Adipocyte (in vitro differentiated cells): ENCODE measurements at regions not wholly inside any gene's neighbourhood (a gene's known extent, or its start where the extent isn't known, plus 50 kb on each side); places are given as distances from the start of the nearest gene placed in this dataset.
"Not testable (repeated sequence)": the region's sequence is repeated elsewhere in the genome, so short reads cannot be mapped to it uniquely, and the experiment has no call there.

Source experiments
- DNase-seq: peaks from one replicate; pipeline ENCODE4 v3.0.0-alpha.2; 2015; ENCODE audit warnings: low read depth
- H3K27me3 ChIP-seq: replicated peaks from 2 replicates; pipeline ENCODE4 v1.7.0; 2013; ENCODE audit warnings: mild to moderate bottlenecking, low read length, moderate library complexity; ENCODE audit not compliant: control insufficient read depth, insufficient read depth
- H3K36me3 ChIP-seq: 2 replicates; pipeline ENCODE4 v1.7.0; 2013; ENCODE audit warnings: low read length, mild to moderate bottlenecking, moderate library complexity; ENCODE audit not compliant: control insufficient read depth, insufficient read depth, severe bottlenecking
- H3K4me1 ChIP-seq: 2 replicates; pipeline ENCODE4 v1.7.0; 2013; ENCODE audit warnings: mild to moderate bottlenecking, low read length, moderate library complexity; ENCODE audit not compliant: control insufficient read depth, insufficient read depth
- H3K4me3 ChIP-seq: 2 replicates; pipeline ENCODE4 v1.7.0; 2013; ENCODE audit warnings: mild to moderate bottlenecking, low read length, moderate library complexity
- H3K9ac ChIP-seq: 2 replicates; pipeline ENCODE4 v1.7.0; 2013; ENCODE audit warnings: mild to moderate bottlenecking, low read length, moderate library complexity
- H3K9me3 ChIP-seq: 2 replicates; pipeline ENCODE4 v1.7.0; 2013; ENCODE audit warnings: mild to moderate bottlenecking, low read length, moderate library complexity; ENCODE audit not compliant: control insufficient read depth

- not testable (repeated sequence) for H3K4me3 ChIP-seq, H3K9me3 ChIP-seq, H3K9ac ChIP-seq, H3K4me1 ChIP-seq, DNase-seq, H3K36me3 ChIP-seq, H3K27me3 ChIP-seq
Observed at GRCh38 chr19:23984911-23985310, 70.2 kb downstream of the ZNF726 start.

GRCh38 chr19:23986623-23987022 is 71.9 kb downstream of the ZNF726 start:
- Histone ChIP-seq H3K4me1 (no peaks in the 10 kb centered on the region), H3K9ac (no peak overlapping the region), H3K4me3 (no peak overlapping the region), H3K9me3 (peaks cover 5% of the 10 kb centered on the region), H3K27me3 (no peaks in the 10 kb centered on the region), H3K36me3 (no peaks in the 10 kb centered on the region)
- DNase-seq, result no peak

GRCh38 chr19:23991170-23991569 is 76.5 kb downstream of the ZNF726 start:
- Histone ChIP-seq H3K9me3 (no peaks in the 10 kb centered on the region), H3K36me3 (no peaks in the 10 kb centered on the region), H3K27me3 (no peaks in the 10 kb centered on the region), H3K4me3 (no peak overlapping the region), H3K9ac (no peak overlapping the region), H3K4me1 (no peaks in the 10 kb centered on the region)
- no peak for DNase-seq

- H3K27me3 ChIP-seq, result no peaks in the 10 kb centered on the region
- H3K4me3 ChIP-seq, result no peak overlapping the region
- H3K9me3 ChIP-seq, result peaks cover 3% of the 10 kb centered on the region
- H3K36me3 ChIP-seq, result no peaks in the 10 kb centered on the region
- no peak for DNase-seq
- no peaks in the 10 kb centered on the region for H3K4me1 ChIP-seq
- no peak overlapping the region for H3K9ac ChIP-seq
Observed at GRCh38 chr19:23992348-23992747, 77.7 kb downstream of the ZNF726 start.

- H3K9me3 ChIP-seq, result peaks cover 3% of the 10 kb centered on the region
- no peaks in the 10 kb centered on the region for H3K27me3 ChIP-seq
- H3K36me3 ChIP-seq, result no peaks in the 10 kb centered on the region
- no peak for DNase-seq
- no peak overlapping the region for H3K9ac ChIP-seq
- no peak overlapping the region for H3K4me3 ChIP-seq
- no peaks in the 10 kb centered on the region for H3K4me1 ChIP-seq
Observed at GRCh38 chr19:23993440-23993839, 78.8 kb downstream of the ZNF726 start.

GRCh38 chr19:23996549-23996948 is 81.9 kb downstream of the ZNF726 start:
- Histone ChIP-seq H3K9me3 (peaks cover 17% of the 10 kb centered on the region), H3K4me1 (no peaks in the 10 kb centered on the region), H3K27me3 (no peaks in the 10 kb centered on the region), H3K4me3 (no peak overlapping the region), H3K36me3 (no peaks in the 10 kb centered on the region), H3K9ac (no peak overlapping the region)
- DNase-seq, result peak; percentile 3

GRCh38 chr19:23998568-23998967 is 83.9 kb downstream of the ZNF726 start:
- Histone ChIP-seq H3K9ac (no peak overlapping the region), H3K4me3 (no peak overlapping the region), H3K4me1 (no peaks in the 10 kb centered on the region), H3K27me3 (no peaks in the 10 kb centered on the region), H3K9me3 (peaks cover 17% of the 10 kb centered on the region), H3K36me3 (no peaks in the 10 kb centered on the region)
- no peak for DNase-seq

- DNase-seq, result no peak
- no peak overlapping the region for H3K9ac ChIP-seq
- no peaks in the 10 kb centered on the region for H3K36me3 ChIP-seq
- no peak overlapping the region for H3K4me3 ChIP-seq
- H3K4me1 ChIP-seq, result no peaks in the 10 kb centered on the region
- H3K27me3 ChIP-seq, result no peaks in the 10 kb centered on the region
- peaks cover 17% of the 10 kb centered on the region for H3K9me3 ChIP-seq
Observed at GRCh38 chr19:23999821-24000610, 85.3 kb downstream of the ZNF726 start.

GRCh38 chr19:24000656-24001055 is 86.0 kb downstream of the ZNF726 start:
- no peak for DNase-seq
- Histone ChIP-seq H3K9ac (no peak overlapping the region), H3K4me1 (no peaks in the 10 kb centered on the region), H3K36me3 (no peaks in the 10 kb centered on the region), H3K9me3 (peaks cover 17% of the 10 kb centered on the region), H3K4me3 (no peak overlapping the region), H3K27me3 (no peaks in the 10 kb centered on the region)

- Histone ChIP-seq H3K4me3 (no peak overlapping the region), H3K27me3 (no peaks in the 10 kb centered on the region), H3K4me1 (no peaks in the 10 kb centered on the region), H3K9ac (no peak overlapping the region), H3K9me3 (peaks cover 14% of the 10 kb centered on the region), H3K36me3 (no peaks in the 10 kb centered on the region)
- no peak for DNase-seq
Observed at GRCh38 chr19:24002256-24002945, 84.6 kb upstream of the ZNF254 start.

GRCh38 chr19:24003537-24003936 is 83.5 kb upstream of the ZNF254 start:
- no peak for DNase-seq
- Histone ChIP-seq H3K27me3 (no peaks in the 10 kb centered on the region), H3K9me3 (peaks cover 14% of the 10 kb centered on the region), H3K36me3 (no peaks in the 10 kb centered on the region), H3K4me3 (no peak overlapping the region), H3K4me1 (no peaks in the 10 kb centered on the region), H3K9ac (no peak overlapping the region)
